HEK293T (cell line): ENCODE measurements at regions not wholly inside any gene's neighbourhood (a gene's known extent, or its start where the extent isn't known, plus 50 kb on each side); places are given as distances from the start of the nearest gene placed in this dataset.
"Not testable (repeated sequence)": the region's sequence is repeated elsewhere in the genome, so short reads cannot be mapped to it uniquely, and the experiment has no call there.

ENCODE experiments used
- CTCF ChIA-PET: fragments of 350-600 bp; formaldehyde crosslinking; extraction: SDS; loops from one replicate; lab custom pipeline; 2021; ENCODE audit warnings: antibody characterized with exemption, inconsistent platforms; lab: Yijun Ruan, JAX
- POLR2A ChIA-PET: fragments of 350-600 bp; formaldehyde crosslinking; extraction: SDS; loops from one replicate; lab custom pipeline; 2020; ENCODE audit warnings: antibody characterized with exemption, inconsistent platforms; lab: Yijun Ruan, JAX
- DNase-seq: peaks from one replicate; pipeline ENCODE4 v3.0.0; 2012; ENCODE audit warnings: mixed read lengths; ENCODE audit errors: extremely low spot score
- ARNT ChIP-seq: fragments of 450-650 bp; IDR thresholded peaks from 2 replicates; pipeline ENCODE4 v1.6.1; 2017; ENCODE audit warnings: mild to moderate bottlenecking
- BHLHE40 ChIP-seq: fragments of 450-650 bp; IDR thresholded peaks from 2 replicates; pipeline ENCODE4 v1.6.1; 2016; ENCODE audit warnings: mild to moderate bottlenecking, moderate library complexity, borderline replicate concordance
- CTBP1 ChIP-seq: fragments of 450-650 bp; IDR thresholded peaks from 2 replicates; pipeline ENCODE4 v1.6.1; 2016; ENCODE audit warnings: borderline replicate concordance
- ELF4 ChIP-seq: fragments of 450-650 bp; IDR thresholded peaks from 2 replicates; pipeline ENCODE4 v1.6.1; 2017; ENCODE audit warnings: antibody characterized with exemption
- FOXA1 ChIP-seq: fragments of 450-650 bp; IDR thresholded peaks from 2 replicates; pipeline ENCODE4 v1.6.1; 2016; ENCODE audit warnings: mild to moderate bottlenecking
- FOXK2 ChIP-seq: fragments of 450-650 bp; IDR thresholded peaks from 2 replicates; pipeline ENCODE4 v1.6.1; 2016; ENCODE audit warnings: mild to moderate bottlenecking
- FOXM1 ChIP-seq: fragments of 450-650 bp; IDR thresholded peaks from 2 replicates; pipeline ENCODE4 v1.6.1; 2017; ENCODE audit warnings: mild to moderate bottlenecking, borderline replicate concordance
- HDGF ChIP-seq: fragments of 450-650 bp; IDR thresholded peaks from 2 replicates; pipeline ENCODE4 v1.6.1; 2017; ENCODE audit warnings: antibody characterized with exemption, borderline replicate concordance
- L3MBTL2 ChIP-seq: fragments of 450-650 bp; conservative IDR thresholded peaks from 2 replicates; pipeline ENCODE4 v1.6.1; 2016; ENCODE audit warnings: mild to moderate bottlenecking
- LEF1 ChIP-seq: fragments of 450-650 bp; IDR thresholded peaks from 2 replicates; pipeline ENCODE4 v1.6.1; 2017; ENCODE audit warnings: mild to moderate bottlenecking, borderline replicate concordance
- NFRKB ChIP-seq: fragments of 450-650 bp; IDR thresholded peaks from 2 replicates; pipeline ENCODE4 v1.6.1; 2016; ENCODE audit warnings: mild to moderate bottlenecking, moderate library complexity
- SP1 ChIP-seq: fragments of 450-650 bp; IDR thresholded peaks from 2 replicates; pipeline ENCODE4 v1.6.1; 2017
- SUZ12 ChIP-seq: fragments of 450-650 bp; IDR thresholded peaks from 2 replicates; pipeline ENCODE4 v1.6.1; 2016; ENCODE audit warnings: mild to moderate bottlenecking
- TARDBP ChIP-seq: fragments of 450-650 bp; IDR thresholded peaks from 2 replicates; pipeline ENCODE4 v1.6.1; 2016
- ZNF384 ChIP-seq: fragments of 450-650 bp; IDR thresholded peaks from 2 replicates; pipeline ENCODE4 v1.6.1; 2016
- TF ChIP-seq, protein P1 (sequence below): fragments of 450-650 bp; IDR thresholded peaks from 2 replicates; pipeline ENCODE4 v1.6.1; 2016

DNA sequence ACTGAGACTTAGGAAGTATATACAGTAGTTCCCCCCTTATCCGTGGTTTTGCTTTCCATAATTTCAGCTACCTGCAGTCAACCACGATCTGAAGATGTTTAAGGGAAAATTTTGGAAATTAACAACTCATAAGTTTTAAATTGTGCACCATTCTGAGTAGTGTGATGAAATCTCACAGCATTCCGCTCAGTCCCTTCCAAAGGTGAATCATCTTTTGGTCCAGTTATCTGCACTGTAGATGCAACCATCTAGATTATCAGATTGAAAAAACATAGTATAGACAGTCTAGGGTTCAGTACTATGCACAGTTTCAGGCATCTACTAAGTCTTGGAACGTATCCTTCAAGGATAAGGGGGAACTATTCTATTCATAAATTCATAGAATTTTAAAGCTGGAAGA, 109.0 kb downstream of the ANXA3 start:
- DNase-seq = no peak
- POLR2A ChIA-PET = no interaction called here
- TF ChIP-seq FOXK2 = no peak
- TF ChIP-seq FOXA1 = no peak
- no peak for TF ChIP-seq HDGF
- no peak for TF ChIP-seq CTBP1
- TF ChIP-seq TARDBP = no peak
- TF ChIP-seq BHLHE40 = no peak
- TF ChIP-seq LEF1 = no peak
- no peak for TF ChIP-seq NFRKB
- no peak for TF ChIP-seq L3MBTL2
- TF ChIP-seq ELF4 = no peak
- TF ChIP-seq ZNF384 = no peak
- TF ChIP-seq FOXM1 = no peak
- CTCF ChIA-PET = no interaction called here

DNA sequence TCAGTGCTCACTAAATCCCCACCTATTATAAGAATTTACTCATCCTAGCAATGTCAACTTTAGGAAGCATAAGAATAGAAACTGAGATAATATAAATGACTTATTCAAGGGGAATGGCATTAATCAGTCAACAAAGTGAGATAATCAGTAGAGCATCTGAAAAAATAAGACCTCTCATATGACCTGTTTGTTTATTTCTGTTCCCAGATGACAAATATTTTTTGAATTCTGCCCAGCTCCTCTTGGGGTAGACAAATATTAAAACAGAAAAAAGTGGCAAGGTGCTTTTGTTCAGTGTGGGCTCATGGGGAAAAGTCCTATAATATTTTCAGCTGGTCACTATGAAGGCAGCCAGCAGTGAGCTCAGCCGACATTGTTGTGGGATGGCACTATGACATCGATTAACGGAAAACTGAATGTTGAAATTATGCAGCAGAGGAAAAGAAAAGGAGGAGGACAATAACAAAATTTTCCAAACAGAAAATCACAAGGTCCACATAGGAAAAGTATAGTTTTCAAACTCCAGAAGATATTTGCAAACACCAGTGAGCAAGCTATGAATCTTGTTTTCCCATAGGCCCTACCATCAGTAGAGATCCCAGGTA, 109.6 kb downstream of the ANXA3 start:
- ChIA-PET CTCF (no interaction called here), POLR2A (no interaction called here)
- TF ChIP-seq FOXA1 = no peak
- TF ChIP-seq TARDBP = no peak
- TF ChIP-seq ZNF384 = no peak
- no peak for TF ChIP-seq FOXM1
- no peak for TF ChIP-seq ARNT
- no peak for TF ChIP-seq HDGF
- TF ChIP-seq L3MBTL2 = no peak
- TF ChIP-seq SP1 = no peak
- no peak for TF ChIP-seq LEF1
- no peak for TF ChIP-seq NFRKB
- no peak for TF ChIP-seq BHLHE40
- TF ChIP-seq CTBP1 = no peak
- no peak for TF ChIP-seq FOXK2
- TF ChIP-seq, protein P1, sequence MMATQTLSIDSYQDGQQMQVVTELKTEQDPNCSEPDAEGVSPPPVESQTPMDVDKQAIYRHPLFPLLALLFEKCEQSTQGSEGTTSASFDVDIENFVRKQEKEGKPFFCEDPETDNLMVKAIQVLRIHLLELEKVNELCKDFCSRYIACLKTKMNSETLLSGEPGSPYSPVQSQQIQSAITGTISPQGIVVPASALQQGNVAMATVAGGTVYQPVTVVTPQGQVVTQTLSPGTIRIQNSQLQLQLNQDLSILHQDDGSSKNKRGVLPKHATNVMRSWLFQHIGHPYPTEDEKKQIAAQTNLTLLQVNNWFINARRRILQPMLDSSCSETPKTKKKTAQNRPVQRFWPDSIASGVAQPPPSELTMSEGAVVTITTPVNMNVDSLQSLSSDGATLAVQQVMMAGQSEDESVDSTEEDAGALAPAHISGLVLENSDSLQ = no peak
- TF ChIP-seq SUZ12 = no peak
- no peak for TF ChIP-seq ELF4
- no peak for DNase-seq

DNA sequence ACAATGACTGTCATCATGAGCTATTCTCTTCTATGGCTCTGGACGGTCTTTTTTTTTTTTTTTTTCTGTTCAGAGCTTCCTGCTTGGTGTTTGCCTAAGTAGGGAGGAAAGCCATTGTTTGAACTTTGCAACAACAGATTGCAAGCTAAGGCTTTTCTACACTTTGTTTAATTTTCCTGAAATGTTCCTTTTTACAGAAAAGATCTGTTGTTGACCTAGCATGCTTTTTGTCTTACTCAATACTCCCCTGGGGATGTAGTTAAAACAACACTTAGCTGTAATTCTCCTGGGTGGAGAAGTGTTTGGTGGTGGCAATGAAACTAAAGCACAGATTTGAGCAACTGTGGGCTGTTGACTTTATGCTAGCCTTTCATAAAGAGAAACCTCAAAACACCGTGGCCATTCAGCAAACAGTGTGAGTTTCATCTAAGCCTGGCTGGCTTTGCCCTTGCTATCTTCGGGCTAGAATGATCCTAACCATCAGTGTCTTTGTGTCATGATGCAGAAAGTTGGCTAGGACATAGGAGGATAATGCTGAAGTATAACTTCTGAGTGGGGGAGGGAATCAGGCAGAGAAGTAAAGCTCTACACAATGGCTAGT, 110.5 kb downstream of the ANXA3 start:
- no peak for DNase-seq
- ChIA-PET CTCF (no interaction called here), POLR2A (no interaction called here)
- no peak for TF ChIP-seq ELF4
- no peak for TF ChIP-seq NFRKB
- no peak for TF ChIP-seq HDGF
- TF ChIP-seq ARNT = no peak
- TF ChIP-seq SUZ12 = no peak
- no peak for TF ChIP-seq L3MBTL2
- no peak for TF ChIP-seq SP1
- no peak for TF ChIP-seq CTBP1
- TF ChIP-seq FOXK2 = no peak
- TF ChIP-seq FOXM1 = no peak
- TF ChIP-seq, protein P1 = no peak
- TF ChIP-seq ZNF384 = no peak; the same call in 1 of the 2 replicates
- no peak for TF ChIP-seq BHLHE40
- TF ChIP-seq TARDBP = no peak

DNA sequence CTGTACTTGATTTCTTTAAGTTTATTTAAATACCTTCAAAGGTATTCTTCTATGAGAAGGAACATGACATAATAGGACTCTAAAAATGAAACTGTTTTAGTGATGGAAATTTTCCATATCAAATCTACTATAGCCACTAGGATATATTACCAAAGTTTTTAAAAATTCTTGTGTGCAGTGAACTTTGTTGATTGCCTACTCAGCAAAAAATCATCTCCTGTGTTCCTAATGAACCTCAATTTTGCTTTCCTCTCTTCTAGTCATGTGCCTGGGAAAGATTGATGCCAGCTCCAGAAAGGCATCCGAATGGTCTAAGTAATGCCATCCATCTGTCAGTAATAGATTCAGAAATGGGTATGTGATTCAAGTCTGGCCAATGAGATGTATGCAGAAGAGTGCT, 111.1 kb downstream of the ANXA3 start:
- TF ChIP-seq FOXK2 (no peak), SP1 (no peak), ZNF384 (no peak), L3MBTL2 (no peak), BHLHE40 (no peak), ELF4 (no peak), NFRKB (no peak), ARNT (no peak)
- TF ChIP-seq, protein P1 = no peak
- POLR2A ChIA-PET = no interaction called here
- CTCF ChIA-PET = interaction anchor here (0.6 kb wide), 1 partner anchor 350 kb away, joined by 4 read pairs; no protein-coding TSS in a partner anchor
- no peak for DNase-seq

DNA sequence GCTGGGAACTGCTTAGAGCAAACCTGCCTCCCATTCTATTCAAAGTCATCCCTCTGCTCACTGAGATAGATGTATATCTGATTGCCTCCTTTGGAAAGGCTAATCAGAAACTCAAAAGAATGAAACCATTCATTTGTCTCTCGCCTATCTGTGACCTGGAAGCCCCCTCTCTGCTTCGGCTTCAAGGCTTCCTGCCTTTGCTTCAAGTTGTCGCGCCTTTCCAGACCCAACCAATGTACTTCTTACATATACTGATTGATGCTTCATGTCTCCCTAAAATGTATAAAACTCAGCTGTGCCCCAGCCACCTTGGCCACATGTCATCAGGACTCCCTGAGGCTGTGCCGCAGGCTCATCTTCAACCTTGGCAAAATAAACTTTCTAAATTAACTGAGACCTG, 111.9 kb upstream of the BMP2K start:
- DNase-seq, POLR2A ChIA-PET, CTCF ChIA-PET: not testable (repeated sequence)

DNA sequence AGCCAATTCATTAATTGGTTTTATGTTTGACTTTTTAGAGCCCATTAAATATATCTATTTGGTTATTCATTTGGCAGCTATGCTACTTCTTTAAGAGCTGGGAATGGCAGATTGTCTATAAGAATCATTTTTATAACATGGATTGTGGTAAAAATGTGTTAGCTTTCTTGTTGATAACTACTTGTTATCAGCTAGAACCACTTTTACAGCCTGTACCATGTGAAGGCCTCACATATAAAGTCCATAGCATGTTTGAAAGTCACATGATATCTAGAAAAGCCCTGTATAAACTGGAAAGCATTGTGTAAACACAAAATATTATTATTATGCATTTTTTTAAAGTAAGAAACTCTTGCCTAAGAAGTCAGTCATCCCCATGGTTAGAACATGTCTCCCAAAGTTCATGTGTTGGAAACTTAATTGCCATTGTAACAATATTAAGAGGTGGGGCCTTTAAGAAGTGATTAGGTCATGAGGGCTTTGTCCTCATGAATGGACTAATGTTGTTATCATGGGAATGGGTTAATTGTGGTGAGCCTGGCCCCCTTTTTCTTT, 110.9 kb upstream of the BMP2K start:
- CTCF ChIA-PET = interaction anchor here (0.6 kb wide), 1 partner anchor 165 kb away, joined by 7 read pairs; no protein-coding TSS in a partner anchor
- TF ChIP-seq SUZ12 (no peak), TARDBP (no peak), ARNT (no peak), ELF4 (no peak), FOXM1 (no peak), ZNF384 (no peak), LEF1 (no peak), CTBP1 (no peak), SP1 (no peak), L3MBTL2 (no peak), FOXK2 (no peak)
- POLR2A ChIA-PET = no interaction called here
- no peak for DNase-seq
